ENCODE measurements at regions not wholly inside any gene's neighbourhood (a gene's known extent, or its start where the extent isn't known, plus 50 kb on each side); places are given as distances from the start of the nearest gene placed in this dataset.

DNA sequence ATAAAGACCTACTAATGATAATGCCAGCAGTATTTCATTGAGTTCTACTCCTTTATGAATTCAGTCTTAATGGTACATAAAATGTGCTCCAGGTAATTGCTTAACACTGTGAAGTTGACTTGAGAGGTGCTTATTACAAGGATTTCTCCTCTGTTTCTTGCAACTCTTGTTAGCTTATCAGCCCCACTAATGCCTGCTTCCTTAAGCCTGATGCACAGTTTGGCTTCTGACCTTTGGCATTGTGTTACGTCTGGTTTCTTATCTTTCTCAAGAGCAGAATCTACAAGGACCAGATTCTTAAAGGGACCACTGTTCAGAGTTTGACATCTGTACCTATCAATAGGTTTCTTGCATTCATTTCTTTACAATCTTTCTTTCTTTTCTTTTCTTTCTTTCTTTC lies 223.9 kb upstream of the CWC22 start:
- no peak overlapping the region for H3K4me3 ChIP-seq
- no peaks in the 10 kb centered on the region for H3K27me3 ChIP-seq
- H3K4me1 ChIP-seq = no peaks in the 10 kb centered on the region
- DNase-seq = no peak
- H3K9me3 ChIP-seq = no peaks in the 10 kb centered on the region
- no peak overlapping the region for H3K27ac ChIP-seq
- TF ChIP-seq, protein P1, sequence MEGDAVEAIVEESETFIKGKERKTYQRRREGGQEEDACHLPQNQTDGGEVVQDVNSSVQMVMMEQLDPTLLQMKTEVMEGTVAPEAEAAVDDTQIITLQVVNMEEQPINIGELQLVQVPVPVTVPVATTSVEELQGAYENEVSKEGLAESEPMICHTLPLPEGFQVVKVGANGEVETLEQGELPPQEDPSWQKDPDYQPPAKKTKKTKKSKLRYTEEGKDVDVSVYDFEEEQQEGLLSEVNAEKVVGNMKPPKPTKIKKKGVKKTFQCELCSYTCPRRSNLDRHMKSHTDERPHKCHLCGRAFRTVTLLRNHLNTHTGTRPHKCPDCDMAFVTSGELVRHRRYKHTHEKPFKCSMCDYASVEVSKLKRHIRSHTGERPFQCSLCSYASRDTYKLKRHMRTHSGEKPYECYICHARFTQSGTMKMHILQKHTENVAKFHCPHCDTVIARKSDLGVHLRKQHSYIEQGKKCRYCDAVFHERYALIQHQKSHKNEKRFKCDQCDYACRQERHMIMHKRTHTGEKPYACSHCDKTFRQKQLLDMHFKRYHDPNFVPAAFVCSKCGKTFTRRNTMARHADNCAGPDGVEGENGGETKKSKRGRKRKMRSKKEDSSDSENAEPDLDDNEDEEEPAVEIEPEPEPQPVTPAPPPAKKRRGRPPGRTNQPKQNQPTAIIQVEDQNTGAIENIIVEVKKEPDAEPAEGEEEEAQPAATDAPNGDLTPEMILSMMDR (IDR thresholded peaks at IDR 0.05) = no peak
- no peak for TF ChIP-seq POLR2A (IDR thresholded peaks at IDR 0.05)
- H3K36me3 ChIP-seq = no peaks in the 10 kb centered on the region

DNA sequence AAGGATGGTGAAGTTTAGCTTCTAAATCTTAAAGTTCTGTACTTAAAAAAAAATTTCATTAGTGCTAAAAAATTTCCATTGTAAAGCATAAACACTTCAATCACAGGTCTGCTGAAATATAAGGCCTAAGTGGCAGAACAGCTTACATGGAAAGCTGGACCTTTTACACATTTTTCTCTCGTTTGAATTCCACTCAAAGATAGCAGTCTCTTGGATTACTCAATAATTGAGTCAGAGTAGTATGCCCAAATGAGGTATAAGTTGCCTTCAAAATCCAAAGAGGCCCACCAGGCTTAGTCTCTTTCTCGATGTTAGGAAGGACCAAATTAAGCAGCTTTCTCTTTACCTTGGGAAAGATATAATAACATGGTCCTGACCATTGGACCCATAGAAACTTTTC lies 220.4 kb upstream of the CWC22 start:
- H3K4me1 ChIP-seq = no peaks in the 10 kb centered on the region
- no peak overlapping the region for H3K4me3 ChIP-seq
- H3K27ac ChIP-seq = no peak overlapping the region
- H3K9me3 ChIP-seq = no peaks in the 10 kb centered on the region
- DNase-seq = no peak
- H3K27me3 ChIP-seq = no peaks in the 10 kb centered on the region
- no peak for TF ChIP-seq POLR2A (IDR thresholded peaks at IDR 0.05)
- TF ChIP-seq, protein P1 (IDR thresholded peaks at IDR 0.05) = no peak
- H3K36me3 ChIP-seq = no peaks in the 10 kb centered on the region

GRCh38 chr2:180225118-180225517 lies 218.0 kb upstream of the CWC22 start:
- Histone ChIP-seq H3K4me3 (no peak overlapping the region), H3K27me3 (no peaks in the 10 kb centered on the region), H3K36me3 (no peaks in the 10 kb centered on the region), H3K9me3 (no peaks in the 10 kb centered on the region), H3K27ac (no peak overlapping the region), H3K4me1 (no peaks in the 10 kb centered on the region)
- TF ChIP-seq POLR2A (IDR thresholded peaks at IDR 0.05) = no peak
- TF ChIP-seq, protein P1 (IDR thresholded peaks at IDR 0.05) = no peak
- DNase-seq = no peak

DNA sequence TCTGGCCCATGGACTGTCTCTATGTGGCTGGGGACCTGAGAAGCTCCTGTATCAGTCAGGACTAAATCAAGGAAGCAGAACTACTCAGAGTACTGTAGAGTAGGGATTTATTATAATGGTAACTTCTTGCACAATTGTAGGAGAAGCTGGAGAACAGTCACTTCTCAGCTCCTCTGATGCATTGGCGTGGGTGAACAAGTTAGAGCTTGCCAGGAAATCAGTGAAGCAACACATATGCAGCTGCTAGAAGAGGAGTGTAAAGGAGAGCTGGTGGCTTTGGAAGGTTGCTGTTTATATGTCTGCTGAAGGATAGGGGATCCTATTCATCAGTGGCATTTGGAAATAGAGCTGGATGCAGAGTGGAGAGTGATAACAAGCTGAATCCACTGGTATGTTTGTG lies 215.5 kb upstream of the CWC22 start:
- Histone ChIP-seq H3K9me3 (no peaks in the 10 kb centered on the region), H3K4me1 (no peaks in the 10 kb centered on the region), H3K27ac (no peak overlapping the region), H3K4me3 (no peak overlapping the region), H3K27me3 (no peaks in the 10 kb centered on the region), H3K36me3 (no peaks in the 10 kb centered on the region)
- no peak for DNase-seq
- TF ChIP-seq POLR2A (IDR thresholded peaks at IDR 0.05) = no peak
- TF ChIP-seq, protein P1 (IDR thresholded peaks at IDR 0.05) = no peak

DNA sequence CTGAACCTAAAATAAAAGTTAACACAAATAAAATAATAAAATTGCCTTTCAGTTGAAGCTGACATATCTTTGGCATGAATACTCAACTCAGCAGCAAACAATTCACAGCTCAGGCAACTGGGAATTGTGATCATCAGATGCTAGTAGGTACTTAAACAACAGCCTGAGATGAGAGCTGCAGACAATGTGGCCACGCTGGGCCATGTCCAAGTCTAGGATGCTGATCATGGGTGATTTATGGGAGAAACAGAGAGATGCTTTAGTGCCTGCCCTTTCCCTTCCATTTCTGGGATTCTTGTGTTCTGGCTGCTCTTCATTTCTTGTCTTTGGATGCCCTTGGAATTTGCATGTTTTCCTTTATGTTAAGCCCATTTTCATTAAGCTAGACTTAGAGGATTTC lies 212.4 kb upstream of the CWC22 start:
- H3K36me3 ChIP-seq = no peaks in the 10 kb centered on the region
- no peak for TF ChIP-seq POLR2A (IDR thresholded peaks at IDR 0.05)
- TF ChIP-seq, protein P1 (IDR thresholded peaks at IDR 0.05) = no peak
- H3K4me1 ChIP-seq = no peaks in the 10 kb centered on the region
- no peak overlapping the region for H3K4me3 ChIP-seq
- no peaks in the 10 kb centered on the region for H3K9me3 ChIP-seq
- no peak for DNase-seq
- no peaks in the 10 kb centered on the region for H3K27me3 ChIP-seq
- no peak overlapping the region for H3K27ac ChIP-seq

GRCh38 chr2:180208841-180209240 lies 201.7 kb upstream of the CWC22 start:
- Histone ChIP-seq H3K27ac (no peak overlapping the region), H3K36me3 (no peaks in the 10 kb centered on the region), H3K9me3 (no peaks in the 10 kb centered on the region), H3K27me3 (no peaks in the 10 kb centered on the region), H3K4me1 (no peaks in the 10 kb centered on the region), H3K4me3 (no peak overlapping the region)
- TF ChIP-seq POLR2A (IDR thresholded peaks at IDR 0.05) = no peak
- TF ChIP-seq, protein P1 (IDR thresholded peaks at IDR 0.05) = no peak
- no peak for DNase-seq

Data from Peyer's patch (tissue), 4 donors.